EL (cell line): ENCODE measurements at regions not wholly inside any gene's neighbourhood (a gene's known extent, or its start where the extent isn't known, plus 50 kb on each side); places are given as distances from the start of the nearest gene placed in this dataset.
"Not testable (repeated sequence)": the region's sequence is repeated elsewhere in the genome, so short reads cannot be mapped to it uniquely, and the experiment has no call there.

ENCODE experiments used
- DNase-seq: peaks from one replicate; pipeline ENCODE4 v3.0.0-alpha.2; 2016

GRCh38 chr5:162209005-162209605, 141.5 kb downstream of the GABRG2 start:
- no peak for DNase-seq

GRCh38 chr5:162214551-162214950, 147.0 kb downstream of the GABRG2 start:
- DNase-seq = no peak

- no peak for DNase-seq
Observed at GRCh38 chr5:162217037-162217436, 149.5 kb downstream of the GABRG2 start.

- no peak for DNase-seq
Observed at GRCh38 chr5:162221910-162222309, 154.3 kb downstream of the GABRG2 start.

GRCh38 chr5:162227075-162227474, 159.5 kb downstream of the GABRG2 start:
- DNase-seq = no peak

- DNase-seq = no peak
Observed at GRCh38 chr5:162230348-162230747, 162.8 kb downstream of the GABRG2 start.

- DNase-seq = no peak
Observed at GRCh38 chr5:162231522-162231921, 163.9 kb downstream of the GABRG2 start.

- DNase-seq = no peak
Observed at GRCh38 chr5:162240734-162241133, 173.2 kb downstream of the GABRG2 start.

GRCh38 chr5:162242416-162242815, 174.8 kb downstream of the GABRG2 start:
- DNase-seq = no peak

GRCh38 chr5:162243651-162244050, 176.1 kb downstream of the GABRG2 start:
- no peak for DNase-seq

GRCh38 chr5:162248107-162248713, 180.6 kb downstream of the GABRG2 start:
- DNase-seq = no peak

- no peak for DNase-seq
Observed at GRCh38 chr5:162256711-162257110, 189.1 kb downstream of the GABRG2 start.

- no peak for DNase-seq
Observed at GRCh38 chr5:162268694-162269481, 201.3 kb downstream of the GABRG2 start.

- DNase-seq = no peak
Observed at GRCh38 chr5:162272417-162272816, 204.8 kb downstream of the GABRG2 start.

GRCh38 chr5:162274679-162275078, 207.1 kb downstream of the GABRG2 start:
- DNase-seq = no peak

GRCh38 chr5:162275387-162275786, 207.8 kb downstream of the GABRG2 start:
- not testable (repeated sequence) for DNase-seq

GRCh38 chr5:162282191-162282590, 214.6 kb downstream of the GABRG2 start:
- DNase-seq = no peak

GRCh38 chr5:162283609-162284008, 216.0 kb downstream of the GABRG2 start:
- DNase-seq = no peak

- no peak for DNase-seq
Observed at GRCh38 chr5:162288647-162289296, 221.2 kb downstream of the GABRG2 start.

- no peak for DNase-seq
Observed at GRCh38 chr5:162289489-162289888, 221.9 kb downstream of the GABRG2 start.

- DNase-seq = no peak
Observed at GRCh38 chr5:162299793-162300192, 232.2 kb downstream of the GABRG2 start.

- no peak for DNase-seq
Observed at GRCh38 chr5:162301356-162301755, 233.8 kb downstream of the GABRG2 start.

GRCh38 chr5:162323466-162323865, 255.9 kb downstream of the GABRG2 start:
- DNase-seq = no peak

GRCh38 chr5:162324328-162324727, 256.8 kb downstream of the GABRG2 start:
- no peak for DNase-seq
